ENCODE measurements at regions not wholly inside any gene's neighbourhood (a gene's known extent, or its start where the extent isn't known, plus 50 kb on each side); places are given as distances from the start of the nearest gene placed in this dataset.
"Not testable (repeated sequence)": the region's sequence is repeated elsewhere in the genome, so short reads cannot be mapped to it uniquely, and the experiment has no call there.

DNA sequence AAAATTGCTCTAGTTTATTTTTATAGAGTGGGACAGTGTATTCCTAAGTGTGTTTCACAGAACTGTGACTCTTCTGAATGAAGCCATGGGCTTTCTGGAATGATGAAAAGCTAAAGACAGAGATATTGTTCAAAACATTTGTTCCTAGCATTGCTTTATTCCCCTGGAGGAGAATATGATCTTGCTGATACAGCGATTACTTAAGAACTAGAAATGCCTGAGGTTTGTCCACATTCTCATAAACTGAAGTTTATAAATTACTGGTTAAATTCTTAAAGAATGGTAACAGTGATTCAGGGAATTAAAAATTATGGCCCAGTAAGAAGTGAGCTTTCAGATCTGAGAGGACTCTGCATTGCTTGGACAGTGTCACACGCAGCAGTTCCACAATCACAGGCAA, 690.3 kb downstream of the FAM181B start:
- Histone ChIP-seq H3K4me3 (replicated peaks; ENCODE audit: low read depth, low read length) (no peak overlapping the region), H3K27me3 (replicated peaks; ENCODE audit: control insufficient read depth, insufficient read depth, low read length) (no peaks in the 10 kb centered on the region; the same call in 1 of the 2 replicates), H3K36me3 (ENCODE audit: control insufficient read depth, insufficient read depth, low read length) (no peaks in the 10 kb centered on the region)
- TF ChIP-seq, protein P1, sequence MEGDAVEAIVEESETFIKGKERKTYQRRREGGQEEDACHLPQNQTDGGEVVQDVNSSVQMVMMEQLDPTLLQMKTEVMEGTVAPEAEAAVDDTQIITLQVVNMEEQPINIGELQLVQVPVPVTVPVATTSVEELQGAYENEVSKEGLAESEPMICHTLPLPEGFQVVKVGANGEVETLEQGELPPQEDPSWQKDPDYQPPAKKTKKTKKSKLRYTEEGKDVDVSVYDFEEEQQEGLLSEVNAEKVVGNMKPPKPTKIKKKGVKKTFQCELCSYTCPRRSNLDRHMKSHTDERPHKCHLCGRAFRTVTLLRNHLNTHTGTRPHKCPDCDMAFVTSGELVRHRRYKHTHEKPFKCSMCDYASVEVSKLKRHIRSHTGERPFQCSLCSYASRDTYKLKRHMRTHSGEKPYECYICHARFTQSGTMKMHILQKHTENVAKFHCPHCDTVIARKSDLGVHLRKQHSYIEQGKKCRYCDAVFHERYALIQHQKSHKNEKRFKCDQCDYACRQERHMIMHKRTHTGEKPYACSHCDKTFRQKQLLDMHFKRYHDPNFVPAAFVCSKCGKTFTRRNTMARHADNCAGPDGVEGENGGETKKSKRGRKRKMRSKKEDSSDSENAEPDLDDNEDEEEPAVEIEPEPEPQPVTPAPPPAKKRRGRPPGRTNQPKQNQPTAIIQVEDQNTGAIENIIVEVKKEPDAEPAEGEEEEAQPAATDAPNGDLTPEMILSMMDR (IDR thresholded peaks at IDR 0.05; ENCODE audit: insufficient read depth, low read length, poor library complexity, severe bottlenecking): no peak
- no peak for DNase-seq (ENCODE audit: extremely low read depth, insufficient read length)

DNA sequence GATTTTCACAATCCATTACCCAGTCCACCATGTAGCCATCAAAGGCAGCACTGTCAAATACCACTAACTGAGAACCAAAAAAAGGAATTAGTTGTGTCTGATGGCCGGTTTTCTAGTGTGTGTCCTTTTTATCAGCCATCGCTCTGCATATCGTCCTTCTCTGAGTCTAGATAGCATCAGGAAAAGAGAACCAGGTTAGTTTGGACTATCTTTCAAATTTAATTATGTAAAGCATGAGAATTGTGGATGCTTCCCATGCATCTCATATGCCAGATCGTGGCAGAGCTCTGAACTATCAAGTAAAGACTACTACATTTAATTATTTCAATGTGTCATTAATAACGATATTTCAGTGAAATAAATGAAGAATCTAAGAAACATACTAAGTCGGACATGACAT, 691.9 kb downstream of the FAM181B start:
- H3K36me3 ChIP-seq (ENCODE audit: control insufficient read depth, insufficient read depth, low read length): no peaks in the 10 kb centered on the region
- TF ChIP-seq, protein P1 (IDR thresholded peaks at IDR 0.05; ENCODE audit: insufficient read depth, low read length, poor library complexity, severe bottlenecking): no peak
- no peak overlapping the region for H3K4me3 ChIP-seq (replicated peaks; ENCODE audit: low read depth, low read length)
- no peak for DNase-seq (ENCODE audit: extremely low read depth, insufficient read length)
- no peaks in the 10 kb centered on the region; the same call in 1 of the 2 replicates for H3K27me3 ChIP-seq (replicated peaks; ENCODE audit: control insufficient read depth, insufficient read depth, low read length)

DNA sequence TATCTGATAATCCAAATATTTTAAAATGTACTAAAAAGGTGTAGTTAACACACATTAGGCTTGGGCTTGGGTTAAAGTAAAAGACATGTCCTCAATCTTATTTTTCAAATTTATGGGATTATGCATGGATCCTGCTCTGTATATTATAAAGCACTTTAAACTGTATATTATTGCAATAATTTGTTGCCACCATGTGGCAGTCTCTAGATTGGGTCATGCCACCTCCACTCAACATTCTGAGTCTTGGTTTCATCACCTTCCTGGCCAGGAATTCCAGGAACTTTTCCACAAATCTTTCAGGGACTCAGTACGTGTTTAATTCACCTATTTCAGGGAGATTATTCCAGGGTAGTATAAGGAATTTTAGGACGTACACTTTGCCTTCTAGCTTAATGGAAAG, 695.5 kb downstream of the FAM181B start:
- H3K36me3 ChIP-seq (ENCODE audit: control insufficient read depth, insufficient read depth, low read length): no peaks in the 10 kb centered on the region
- H3K4me3 ChIP-seq (replicated peaks; ENCODE audit: low read depth, low read length): no peak overlapping the region
- DNase-seq (ENCODE audit: extremely low read depth, insufficient read length): no peak
- TF ChIP-seq, protein P1 (IDR thresholded peaks at IDR 0.05; ENCODE audit: insufficient read depth, low read length, poor library complexity, severe bottlenecking): no peak
- H3K27me3 ChIP-seq (replicated peaks; ENCODE audit: control insufficient read depth, insufficient read depth, low read length): no peaks in the 10 kb centered on the region; the same call in 1 of the 2 replicates

DNA sequence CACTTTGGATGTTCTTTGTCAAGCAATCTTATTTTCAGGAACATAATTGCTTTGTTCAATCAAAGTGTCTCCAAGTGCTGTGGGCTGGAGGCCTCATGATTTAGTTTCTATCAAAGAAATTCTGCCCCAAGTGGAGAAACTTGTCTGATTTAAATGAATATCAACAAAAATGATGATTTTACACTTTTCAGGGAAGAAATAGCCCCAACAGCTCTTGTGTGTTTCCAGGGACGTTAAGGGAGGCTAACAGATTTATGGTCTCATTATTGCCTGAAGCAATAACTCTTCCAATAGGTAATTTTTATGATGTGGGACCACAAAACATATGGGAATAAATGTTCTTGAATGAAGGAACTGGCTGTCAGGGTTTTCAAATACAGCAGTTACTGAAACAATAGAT, 699.1 kb downstream of the FAM181B start:
- Histone ChIP-seq H3K4me3 (replicated peaks; ENCODE audit: low read depth, low read length) (no peak overlapping the region), H3K27me3 (replicated peaks; ENCODE audit: control insufficient read depth, insufficient read depth, low read length) (no peaks in the 10 kb centered on the region), H3K36me3 (ENCODE audit: control insufficient read depth, insufficient read depth, low read length) (no peaks in the 10 kb centered on the region)
- no peak for DNase-seq (ENCODE audit: extremely low read depth, insufficient read length)
- TF ChIP-seq, protein P1 (IDR thresholded peaks at IDR 0.05; ENCODE audit: insufficient read depth, low read length, poor library complexity, severe bottlenecking): no peak

DNA sequence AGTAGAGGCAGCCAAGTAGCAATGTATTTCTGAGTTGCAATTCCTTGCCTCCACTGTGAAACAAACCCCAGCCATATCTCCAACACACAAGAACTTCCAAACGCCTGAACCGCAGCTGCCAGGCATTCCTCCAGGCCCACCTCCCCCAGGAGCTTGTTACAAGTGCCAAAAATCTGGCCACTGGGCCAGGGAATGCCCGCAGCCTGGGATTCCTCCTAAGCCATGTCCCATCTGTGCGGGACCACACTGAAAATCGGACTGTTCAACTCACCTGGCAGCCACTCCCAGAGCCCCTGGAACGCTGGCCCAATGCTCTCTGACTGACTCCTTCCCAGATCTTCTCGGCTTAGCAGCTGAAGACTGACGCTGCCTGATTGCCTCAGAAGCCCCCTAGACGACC, 706.3 kb downstream of the FAM181B start:
- not testable (repeated sequence) for DNase-seq (ENCODE audit: extremely low read depth, insufficient read length); H3K36me3 ChIP-seq (ENCODE audit: control insufficient read depth, insufficient read depth, low read length); H3K4me3 ChIP-seq (replicated peaks; ENCODE audit: low read depth, low read length); H3K27me3 ChIP-seq (replicated peaks; ENCODE audit: control insufficient read depth, insufficient read depth, low read length)

DNA sequence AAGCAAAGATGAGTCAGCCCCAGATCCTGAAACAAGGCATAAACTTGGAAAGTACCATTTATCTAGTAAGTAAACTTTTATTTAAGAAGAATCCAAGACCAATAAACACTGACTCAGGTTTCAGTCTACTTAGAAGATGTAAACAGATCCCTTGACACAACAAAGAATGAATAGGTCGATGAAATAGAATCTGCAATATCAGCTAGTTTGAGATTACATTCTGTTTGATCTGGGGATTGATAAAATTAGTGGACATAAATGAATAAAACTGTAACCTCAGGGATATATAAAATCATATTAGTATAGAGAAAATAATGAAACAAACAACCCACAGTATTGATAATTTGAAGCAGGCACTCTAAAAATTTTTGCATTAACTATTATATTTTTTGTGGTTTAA, 708.9 kb downstream of the FAM181B start:
- no peaks in the 10 kb centered on the region for H3K36me3 ChIP-seq (ENCODE audit: control insufficient read depth, insufficient read depth, low read length)
- TF ChIP-seq, protein P1 (IDR thresholded peaks at IDR 0.05; ENCODE audit: insufficient read depth, low read length, poor library complexity, severe bottlenecking): no peak
- no peaks in the 10 kb centered on the region; the same call in 1 of the 2 replicates for H3K27me3 ChIP-seq (replicated peaks; ENCODE audit: control insufficient read depth, insufficient read depth, low read length)
- H3K4me3 ChIP-seq (replicated peaks; ENCODE audit: low read depth, low read length): no peak overlapping the region
- DNase-seq (ENCODE audit: extremely low read depth, insufficient read length): no peak

Data from GM06990 (cell line).